GM23248 (cell line): ENCODE measurements at regions not wholly inside any gene's neighbourhood (a gene's known extent, or its start where the extent isn't known, plus 50 kb on each side); places are given as distances from the start of the nearest gene placed in this dataset.

Source experiments
- EZH2 ChIP-seq: fragments of 200-600 bp; sonication (generic); IDR thresholded peaks from 2 replicates; pipeline ENCODE4 v1.6.1; 2018; ENCODE audit warnings: antibody characterized with exemption, mild to moderate bottlenecking; ENCODE audit not compliant: insufficient read depth, poor library complexity, severe bottlenecking
- EZH2phosphoT487 ChIP-seq: fragments of 200-600 bp; sonication (generic); IDR thresholded peaks from 2 replicates; pipeline ENCODE4 v1.6.1; 2018; ENCODE audit warnings: antibody characterized with exemption, moderate library complexity, mild to moderate bottlenecking, low read depth; ENCODE audit not compliant: insufficient read depth

DNA sequence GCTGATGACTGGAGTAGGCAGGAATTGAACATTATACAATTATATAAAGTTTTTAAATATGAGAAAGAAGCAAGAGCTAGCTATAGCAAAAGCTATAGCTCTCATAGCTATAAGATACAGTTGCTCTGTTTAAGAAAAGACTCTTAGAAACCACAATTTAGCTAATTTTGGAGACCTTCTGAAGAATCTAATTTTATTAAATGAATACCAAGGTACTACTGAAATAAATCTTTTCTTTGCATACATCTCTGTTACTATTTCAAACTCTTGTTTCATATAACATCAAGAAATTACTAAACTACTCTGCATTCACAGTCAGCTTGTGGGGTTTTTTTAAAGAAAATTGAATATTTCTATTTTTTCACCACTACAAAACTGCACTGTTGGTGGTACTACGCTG, 568.7 kb upstream of the MARCKS start:
- TF ChIP-seq EZH2 (no peak), EZH2phosphoT487 (no peak)
